AG04449 (cell line): ENCODE measurements at regions not wholly inside any gene's neighbourhood (a gene's known extent, or its start where the extent isn't known, plus 50 kb on each side); places are given as distances from the start of the nearest gene placed in this dataset.
"Not testable (repeated sequence)": the region's sequence is repeated elsewhere in the genome, so short reads cannot be mapped to it uniquely, and the experiment has no call there.

ENCODE experiments used
- CTCF ChIA-PET: fragments of 350-600 bp; formaldehyde crosslinking; extraction: SDS; loops from one replicate; lab custom pipeline; 2021; ENCODE audit warnings: antibody characterized with exemption; lab: Yijun Ruan, JAX
- POLR2A ChIA-PET: fragments of 400-600, 350-600 bp; formaldehyde crosslinking; extraction: SDS; loops from one replicate; lab custom pipeline; 2020; ENCODE audit warnings: antibody characterized with exemption, inconsistent platforms; lab: Yijun Ruan, JAX
- DNase-seq: peaks from one replicate; pipeline ENCODE4 v3.0.0-alpha.2; 2010; ENCODE audit warnings: low read depth, low spot score
- H3K4me3 ChIP-seq: 2 replicates; pipeline ENCODE4 v1.5.1; 2011; ENCODE audit warnings: low read depth, mild to moderate bottlenecking, control low read depth, low read length
- CTCF ChIP-seq: IDR thresholded peaks from one replicate; pipeline ENCODE4 v1.5.1; 2011; ENCODE audit warnings: mild to moderate bottlenecking, moderate library complexity, low read length, control low read depth, inconsistent platforms; ENCODE audit not compliant: insufficient read depth; ENCODE audit errors: missing control alignments

GRCh38 chr3:163523375-163523774 is 1554.9 kb downstream of the SI start:
- POLR2A ChIA-PET = no interaction called here
- CTCF ChIA-PET = no interaction called here
- H3K4me3 ChIP-seq = no peak overlapping the region
- TF ChIP-seq CTCF = no peak
- DNase-seq = no peak

DNA sequence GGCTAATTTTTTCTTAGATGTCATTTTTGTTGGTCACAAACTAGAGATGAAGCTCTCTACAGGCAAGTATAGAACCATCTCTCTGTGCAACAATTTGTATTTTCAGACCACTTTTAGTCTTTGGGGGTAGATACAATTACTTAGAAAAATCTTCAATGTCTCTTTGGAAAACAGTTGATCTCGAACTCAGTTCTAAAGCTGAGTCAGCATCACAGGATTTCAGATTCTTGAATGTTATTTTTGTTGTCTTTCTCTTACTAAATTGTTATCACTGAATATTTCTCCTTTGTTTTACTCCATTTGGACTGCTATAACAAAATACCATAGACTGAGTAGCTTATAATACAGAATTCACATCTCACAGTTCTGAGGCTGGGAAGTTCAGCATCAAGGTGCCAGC is 1557.0 kb downstream of the SI start:
- ChIA-PET CTCF (no interaction called here), POLR2A (no interaction called here)
- no peak overlapping the region for H3K4me3 ChIP-seq
- no peak for TF ChIP-seq CTCF
- DNase-seq = no peak

- TF ChIP-seq CTCF = no peak
- no peak overlapping the region for H3K4me3 ChIP-seq
- ChIA-PET CTCF (no interaction called here), POLR2A (no interaction called here)
- DNase-seq = no peak
These were observed 1560.2 kb downstream of the SI start for GRCh38 chr3:163518065-163518464.

GRCh38 chr3:163513149-163513657 is 1565.1 kb downstream of the SI start:
- ChIA-PET POLR2A (no interaction called here), CTCF (no interaction called here)
- TF ChIP-seq CTCF = no peak
- H3K4me3 ChIP-seq = no peak overlapping the region
- no peak for DNase-seq

DNA sequence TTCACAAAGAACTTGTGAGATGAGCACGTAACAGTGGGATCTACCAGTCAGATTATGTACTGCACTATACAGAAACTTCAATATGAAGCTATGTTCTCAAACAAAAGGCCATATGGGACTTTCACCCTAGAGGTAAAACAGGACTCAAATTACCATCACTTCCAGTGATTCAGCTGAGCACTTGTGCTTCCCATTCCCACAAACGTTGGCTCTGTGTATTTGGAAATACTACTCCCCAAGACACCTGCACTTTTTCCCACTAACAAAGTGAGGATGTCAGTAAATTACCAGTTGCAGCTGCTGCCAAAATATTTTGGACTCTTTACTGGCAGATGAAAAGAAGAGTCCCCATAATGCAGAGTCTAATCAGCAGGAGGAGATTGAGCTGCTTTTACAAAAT is 1570.1 kb downstream of the SI start:
- DNase-seq = no peak

DNA sequence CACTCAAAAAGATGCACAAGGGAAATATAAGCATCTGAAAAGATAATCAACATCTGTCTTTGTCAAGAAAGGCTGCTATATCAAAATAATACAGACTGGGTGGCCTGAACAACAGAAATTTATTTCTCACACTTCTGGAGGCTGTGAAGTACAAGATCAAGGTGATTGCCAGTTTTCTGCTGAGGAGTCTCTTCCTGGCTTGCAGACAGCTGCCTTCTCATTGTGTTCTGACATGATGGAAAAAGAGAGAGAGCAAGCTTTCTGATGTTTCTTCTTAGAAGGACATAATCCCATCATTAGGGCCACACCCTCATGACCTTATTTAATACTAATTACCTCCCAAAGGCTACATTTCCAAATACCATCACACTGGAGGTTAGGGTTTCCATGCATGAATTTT is 1573.3 kb downstream of the SI start:
- DNase-seq = no peak
- CTCF ChIA-PET = no interaction called here
- no peak for TF ChIP-seq CTCF
- no peak overlapping the region for H3K4me3 ChIP-seq
- POLR2A ChIA-PET = no interaction called here

More for the DNA sequence above, 1570.1 kb downstream of the SI start:
- H3K4me3 ChIP-seq = no peak overlapping the region
- no peak for TF ChIP-seq CTCF
- CTCF ChIA-PET = no interaction called here
- POLR2A ChIA-PET = interaction anchor here (0.6 kb wide), 1 partner anchor 671 kb away, joined by 3 read pairs; no protein-coding TSS in a partner anchor

- CTCF ChIA-PET, POLR2A ChIA-PET, H3K4me3 ChIP-seq, DNase-seq: not testable (repeated sequence)
These were observed 1578.5 kb downstream of the SI start for GRCh38 chr3:163499736-163500219.

GRCh38 chr3:163498842-163499735 is 1579.2 kb downstream of the SI start:
- DNase-seq, POLR2A ChIA-PET, CTCF ChIA-PET, H3K4me3 ChIP-seq: not testable (repeated sequence)
